Adipocyte (in vitro differentiated cells): ENCODE measurements at regions not wholly inside any gene's neighbourhood (a gene's known extent, or its start where the extent isn't known, plus 50 kb on each side); places are given as distances from the start of the nearest gene placed in this dataset.

ENCODE experiments used
- DNase-seq: peaks from one replicate; pipeline ENCODE4 v3.0.0-alpha.2; 2015; ENCODE audit warnings: low read depth
- H3K27me3 ChIP-seq: replicated peaks from 2 replicates; pipeline ENCODE4 v1.7.0; 2013; ENCODE audit warnings: mild to moderate bottlenecking, low read length, moderate library complexity; ENCODE audit not compliant: control insufficient read depth, insufficient read depth
- H3K36me3 ChIP-seq: 2 replicates; pipeline ENCODE4 v1.7.0; 2013; ENCODE audit warnings: low read length, mild to moderate bottlenecking, moderate library complexity; ENCODE audit not compliant: control insufficient read depth, insufficient read depth, severe bottlenecking
- H3K4me1 ChIP-seq: 2 replicates; pipeline ENCODE4 v1.7.0; 2013; ENCODE audit warnings: mild to moderate bottlenecking, low read length, moderate library complexity; ENCODE audit not compliant: control insufficient read depth, insufficient read depth
- H3K4me3 ChIP-seq: 2 replicates; pipeline ENCODE4 v1.7.0; 2013; ENCODE audit warnings: mild to moderate bottlenecking, low read length, moderate library complexity
- H3K9ac ChIP-seq: 2 replicates; pipeline ENCODE4 v1.7.0; 2013; ENCODE audit warnings: mild to moderate bottlenecking, low read length, moderate library complexity
- H3K9me3 ChIP-seq: 2 replicates; pipeline ENCODE4 v1.7.0; 2013; ENCODE audit warnings: mild to moderate bottlenecking, low read length, moderate library complexity; ENCODE audit not compliant: control insufficient read depth

DNA sequence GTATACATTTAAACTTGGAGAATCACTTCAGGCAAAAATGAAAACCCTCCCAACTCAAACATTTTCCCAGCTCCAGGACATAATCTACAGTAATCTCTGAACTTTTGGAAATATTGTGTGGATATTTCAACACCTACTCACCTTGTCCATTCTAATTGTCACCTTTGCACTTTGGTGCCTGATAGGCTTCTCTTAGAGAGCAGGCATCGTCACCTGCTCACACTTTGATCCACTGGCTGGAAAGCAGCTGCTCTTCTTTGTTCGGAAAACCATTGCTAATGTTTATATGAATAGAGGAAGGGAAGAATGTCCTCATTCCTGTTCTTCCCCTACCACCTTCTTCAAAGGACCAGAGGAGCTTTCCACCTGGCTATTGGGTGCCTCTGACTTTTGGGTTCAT, 411.2 kb downstream of the FGF9 start:
- H3K9me3 ChIP-seq = no peaks in the 10 kb centered on the region
- H3K9ac ChIP-seq = no peak overlapping the region
- peaks cover 4% of the 10 kb centered on the region for H3K27me3 ChIP-seq
- DNase-seq = no peak
- H3K4me1 ChIP-seq = peaks cover 10% of the 10 kb centered on the region
- H3K36me3 ChIP-seq = no peaks in the 10 kb centered on the region
- H3K4me3 ChIP-seq = no peak overlapping the region

DNA sequence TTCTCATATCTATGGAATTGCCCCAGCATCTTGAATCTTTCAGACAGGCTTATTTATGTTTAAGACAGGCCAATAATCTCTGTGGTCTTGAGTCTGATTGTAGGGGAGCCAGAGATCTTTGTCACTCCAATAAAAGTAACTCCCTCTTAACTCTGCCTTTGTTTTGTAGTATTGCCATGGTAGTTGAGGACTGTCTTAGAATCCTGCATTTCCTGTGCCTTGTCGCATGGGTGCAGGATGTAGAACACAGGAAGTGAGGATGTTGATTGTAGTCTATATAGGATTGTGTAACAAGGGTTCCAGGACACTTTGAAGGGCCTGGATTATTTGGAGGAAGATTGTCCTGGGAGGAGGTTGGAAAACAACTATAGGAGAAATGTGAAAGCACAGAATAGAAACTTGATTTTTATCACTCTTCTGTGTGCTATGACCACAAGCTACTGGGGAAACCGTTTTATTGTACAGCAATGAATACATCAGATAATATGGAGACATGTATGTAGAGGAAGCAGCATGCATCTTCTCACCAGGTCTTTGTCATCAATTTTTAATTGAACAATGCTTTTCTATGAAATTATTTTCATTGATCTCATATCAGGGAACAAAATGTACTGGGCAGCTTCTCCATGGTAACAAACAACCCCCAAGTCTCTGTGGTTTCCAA, 411.7 kb downstream of the FGF9 start:
- H3K36me3 ChIP-seq = no peaks in the 10 kb centered on the region
- no peak overlapping the region for H3K4me3 ChIP-seq
- no peak for DNase-seq
- peaks cover 15% of the 10 kb centered on the region for H3K4me1 ChIP-seq
- peaks cover 4% of the 10 kb centered on the region for H3K27me3 ChIP-seq
- H3K9ac ChIP-seq = no peak overlapping the region
- no peaks in the 10 kb centered on the region for H3K9me3 ChIP-seq

DNA sequence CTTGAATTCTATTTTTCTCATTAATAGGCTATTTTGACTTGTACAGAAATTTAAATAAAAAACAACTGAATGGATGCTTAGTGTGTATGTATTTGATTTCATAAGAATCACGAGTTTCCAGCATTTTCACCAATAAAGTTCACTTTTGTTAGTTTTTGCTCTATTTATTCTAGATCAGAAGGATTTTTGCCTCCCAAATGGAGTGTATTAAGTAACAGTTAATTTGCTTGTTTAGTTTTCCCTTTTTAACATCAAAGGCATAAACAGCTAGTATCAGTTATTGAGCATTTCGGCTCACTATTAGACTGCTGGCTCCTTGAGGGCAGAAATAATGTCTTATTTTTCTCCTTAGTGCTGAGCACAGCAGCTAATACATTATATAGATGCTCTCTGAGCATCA, 414.1 kb downstream of the FGF9 start:
- no peak overlapping the region for H3K9ac ChIP-seq
- H3K27me3 ChIP-seq = peaks cover 4% of the 10 kb centered on the region
- no peak for DNase-seq
- no peak overlapping the region for H3K4me3 ChIP-seq
- H3K4me1 ChIP-seq = peaks cover 15% of the 10 kb centered on the region
- no peaks in the 10 kb centered on the region for H3K9me3 ChIP-seq
- H3K36me3 ChIP-seq = no peaks in the 10 kb centered on the region

DNA sequence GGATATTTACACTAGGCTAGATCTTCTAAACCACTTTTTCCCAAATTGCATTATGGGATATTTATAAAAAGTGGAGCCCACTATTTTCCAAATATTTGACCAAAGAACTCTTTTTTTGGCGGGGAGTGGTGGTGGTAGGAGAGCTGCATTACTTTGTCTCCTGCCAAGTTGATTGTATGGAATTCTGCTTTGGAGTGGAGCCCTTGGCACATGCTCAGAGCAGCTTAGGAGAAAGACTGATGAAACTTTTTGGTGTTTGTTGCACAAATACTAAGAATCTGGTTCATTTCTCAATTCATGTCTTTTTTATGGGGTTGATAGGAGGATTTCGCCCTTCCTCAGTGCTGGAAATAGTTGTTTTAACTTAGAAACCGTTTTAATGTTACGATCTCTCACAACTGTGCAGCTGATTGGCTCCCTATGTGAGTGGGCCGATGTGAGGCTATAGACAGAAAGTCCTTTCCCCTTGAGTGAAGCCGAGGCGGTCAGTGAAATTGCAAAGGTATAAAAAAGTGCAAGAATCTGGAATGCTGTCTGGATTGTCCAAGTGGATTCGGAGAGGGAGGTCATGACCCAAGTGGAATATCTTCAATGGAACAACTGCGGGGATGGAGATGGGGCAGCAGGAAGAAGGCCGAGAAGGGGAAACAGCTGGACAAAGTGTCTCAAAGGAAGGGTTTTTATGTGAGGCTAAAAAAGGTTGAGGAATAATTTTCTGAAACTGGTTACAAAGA, 415.9 kb downstream of the FGF9 start:
- no peak for DNase-seq
- Histone ChIP-seq H3K9me3 (no peaks in the 10 kb centered on the region), H3K9ac (peak overlapping the region; percentile 31), H3K4me3 (no peak overlapping the region), H3K27me3 (peaks cover 4% of the 10 kb centered on the region), H3K4me1 (peaks cover 20% of the 10 kb centered on the region), H3K36me3 (no peaks in the 10 kb centered on the region)

DNA sequence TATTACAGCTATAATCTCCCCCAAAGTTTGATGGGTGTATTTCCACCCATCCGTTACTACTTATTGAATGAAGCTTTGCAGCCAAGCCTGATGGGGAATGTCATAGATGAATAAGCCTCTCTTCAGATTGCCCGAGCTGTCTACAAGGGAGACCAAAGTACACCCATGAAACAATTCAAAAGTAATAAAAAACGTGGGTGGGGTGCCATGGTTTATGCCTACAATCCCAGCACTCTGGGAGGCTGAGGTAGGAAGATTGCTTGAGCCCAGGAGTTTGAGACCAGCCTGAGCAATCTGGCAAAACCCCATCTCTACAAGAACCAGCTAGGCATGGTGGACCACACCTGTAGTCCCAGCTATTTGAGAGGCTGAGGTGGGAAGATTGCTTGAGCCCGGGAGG, 419.2 kb downstream of the FGF9 start:
- H3K4me1 ChIP-seq = peaks cover 26% of the 10 kb centered on the region
- H3K9me3 ChIP-seq = no peaks in the 10 kb centered on the region
- no peak overlapping the region for H3K9ac ChIP-seq
- H3K36me3 ChIP-seq = no peaks in the 10 kb centered on the region
- H3K4me3 ChIP-seq = no peak overlapping the region
- H3K27me3 ChIP-seq = no peaks in the 10 kb centered on the region
- no peak for DNase-seq

DNA sequence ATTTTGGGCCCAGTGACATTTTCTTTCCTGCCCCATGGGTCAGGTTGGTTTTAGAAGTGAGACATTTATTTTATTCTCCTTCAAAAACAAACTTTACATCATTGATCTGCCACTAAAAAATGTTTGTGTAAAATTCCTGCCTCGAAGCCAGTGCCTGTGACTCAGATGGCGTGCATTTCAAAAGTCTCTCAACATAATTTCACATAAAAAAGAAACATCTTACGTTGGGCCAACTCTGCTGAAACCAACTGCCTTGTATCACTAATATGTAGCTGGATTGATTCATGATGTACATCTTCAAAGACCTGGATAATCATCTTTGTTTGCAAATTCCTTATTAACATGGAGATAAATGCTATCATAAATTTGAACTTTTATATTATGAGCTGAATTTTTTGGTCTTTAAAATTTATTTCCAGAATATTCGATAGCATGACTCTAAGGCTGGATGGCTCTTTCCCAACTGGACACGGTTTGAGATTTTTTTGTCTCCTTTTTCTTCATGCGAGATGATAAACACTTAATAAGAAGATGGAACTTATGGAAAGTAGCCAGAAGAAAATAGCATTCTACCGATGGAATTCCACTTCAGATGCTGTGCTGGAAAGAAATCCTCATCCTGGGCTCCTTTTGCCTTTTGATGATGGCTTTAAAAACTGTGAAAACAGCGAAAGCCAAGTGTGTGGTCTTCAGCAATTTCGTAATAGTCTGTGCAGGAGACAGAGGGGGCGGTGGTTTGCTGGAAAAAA, 420.5 kb downstream of the FGF9 start:
- H3K9ac ChIP-seq = no peak overlapping the region
- H3K4me1 ChIP-seq = peaks cover 22% of the 10 kb centered on the region
- H3K36me3 ChIP-seq = no peaks in the 10 kb centered on the region
- DNase-seq = no peak
- no peaks in the 10 kb centered on the region for H3K9me3 ChIP-seq
- H3K4me3 ChIP-seq = no peak overlapping the region
- no peaks in the 10 kb centered on the region for H3K27me3 ChIP-seq

DNA sequence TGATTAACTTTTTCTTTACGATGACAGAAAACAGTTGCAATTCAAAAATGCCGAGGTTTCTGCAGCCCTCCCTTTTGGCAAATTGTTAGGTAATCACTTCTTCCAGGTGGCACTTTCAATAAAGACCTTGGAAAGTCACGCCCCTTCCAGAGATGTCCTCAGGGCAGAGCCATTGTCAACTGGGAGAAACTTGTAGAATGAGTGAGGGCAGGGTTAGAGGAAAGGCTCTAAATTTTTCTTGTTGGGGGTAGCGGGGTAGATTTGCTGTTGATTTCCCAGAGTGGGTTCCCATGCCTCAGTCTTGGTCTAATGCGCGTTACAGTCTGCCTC, 421.1 kb downstream of the FGF9 start:
- Histone ChIP-seq H3K9me3 (no peaks in the 10 kb centered on the region), H3K27me3 (no peaks in the 10 kb centered on the region), H3K9ac (no peak overlapping the region), H3K36me3 (no peaks in the 10 kb centered on the region), H3K4me3 (no peak overlapping the region), H3K4me1 (peaks cover 17% of the 10 kb centered on the region)
- DNase-seq = no peak

DNA sequence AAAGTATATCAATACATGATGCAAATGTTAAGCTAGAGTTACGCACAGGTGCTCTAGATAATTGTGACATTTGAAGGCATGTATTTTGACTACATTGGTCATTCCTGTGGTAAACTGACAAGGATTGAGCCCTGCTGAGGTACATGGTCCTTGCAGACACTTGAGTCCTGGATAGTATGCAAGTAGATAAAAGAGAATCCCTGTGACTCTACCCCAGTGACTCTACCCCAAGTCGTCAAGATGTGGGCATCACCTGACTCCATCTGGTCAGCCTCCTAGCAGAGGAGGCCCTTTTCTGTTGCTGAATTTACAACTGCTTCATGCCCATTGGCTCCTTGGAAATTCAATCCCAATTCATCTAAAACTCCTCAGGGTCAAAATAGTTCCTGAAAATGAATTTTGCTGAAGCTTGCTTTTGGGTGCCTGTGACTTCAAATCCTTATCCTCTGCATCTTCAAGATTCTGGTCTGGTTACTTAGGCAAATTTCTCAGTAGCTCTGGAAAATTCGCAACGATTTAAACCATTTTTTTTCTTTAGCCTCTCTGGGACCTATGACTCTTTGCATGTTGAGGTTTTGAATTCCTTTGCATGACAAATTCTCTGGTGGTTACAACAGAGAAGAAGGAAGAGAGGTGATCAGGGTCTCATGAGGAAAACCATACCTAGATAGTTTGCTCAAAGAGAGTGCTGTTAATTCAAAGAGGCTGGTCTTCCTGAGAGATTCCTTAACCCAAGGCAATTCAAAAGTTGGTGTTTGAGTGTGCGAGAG, 422.1 kb downstream of the FGF9 start:
- Histone ChIP-seq H3K36me3 (no peaks in the 10 kb centered on the region), H3K9ac (no peak overlapping the region), H3K27me3 (no peaks in the 10 kb centered on the region), H3K4me1 (peaks cover 10% of the 10 kb centered on the region), H3K4me3 (no peak overlapping the region), H3K9me3 (no peaks in the 10 kb centered on the region)
- no peak for DNase-seq

DNA sequence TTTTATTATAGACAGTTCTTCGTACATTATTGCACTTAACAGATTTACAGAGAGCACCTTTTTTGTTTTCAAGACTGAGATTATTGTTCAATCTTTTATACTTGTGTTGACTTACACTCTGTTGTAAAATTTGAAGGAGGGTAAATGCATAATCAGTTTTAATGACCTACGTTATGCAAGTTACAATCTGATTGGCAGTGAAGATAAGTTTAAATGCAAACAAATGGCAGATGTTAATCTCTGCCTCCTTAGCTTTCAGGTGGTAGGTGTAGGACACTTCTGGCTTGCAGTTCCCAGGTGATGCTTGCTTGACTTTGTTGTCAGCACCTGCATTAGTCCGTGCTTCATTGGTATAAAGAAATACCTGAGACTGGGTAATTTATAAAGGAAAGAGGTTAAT, 424.9 kb downstream of the FGF9 start:
- no peak for DNase-seq
- Histone ChIP-seq H3K27me3 (no peaks in the 10 kb centered on the region), H3K9me3 (no peaks in the 10 kb centered on the region), H3K9ac (no peak overlapping the region), H3K36me3 (no peaks in the 10 kb centered on the region), H3K4me1 (peaks cover 10% of the 10 kb centered on the region), H3K4me3 (no peak overlapping the region)

DNA sequence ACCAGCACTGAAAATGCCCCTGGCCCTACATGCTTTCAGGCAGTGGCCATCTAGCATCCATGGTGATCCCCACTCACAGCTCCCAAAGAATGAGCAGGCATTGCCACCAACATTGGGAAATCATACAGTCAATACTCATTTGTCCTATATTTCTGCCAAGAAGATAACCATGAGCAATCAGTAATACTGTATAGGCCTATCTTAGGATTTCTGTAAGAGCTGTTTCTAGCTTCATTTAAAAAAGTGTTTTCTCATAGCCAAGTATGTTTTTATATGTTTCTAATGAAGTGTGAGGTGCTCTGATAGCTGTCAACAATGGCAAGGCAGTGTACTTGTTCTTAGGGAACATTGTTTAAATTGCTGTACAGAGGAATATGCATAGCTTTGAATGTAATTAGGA, 428.7 kb downstream of the FGF9 start:
- Histone ChIP-seq H3K4me3 (no peak overlapping the region), H3K9me3 (no peaks in the 10 kb centered on the region), H3K27me3 (no peaks in the 10 kb centered on the region), H3K4me1 (no peaks in the 10 kb centered on the region), H3K9ac (no peak overlapping the region), H3K36me3 (no peaks in the 10 kb centered on the region)
- no peak for DNase-seq

DNA sequence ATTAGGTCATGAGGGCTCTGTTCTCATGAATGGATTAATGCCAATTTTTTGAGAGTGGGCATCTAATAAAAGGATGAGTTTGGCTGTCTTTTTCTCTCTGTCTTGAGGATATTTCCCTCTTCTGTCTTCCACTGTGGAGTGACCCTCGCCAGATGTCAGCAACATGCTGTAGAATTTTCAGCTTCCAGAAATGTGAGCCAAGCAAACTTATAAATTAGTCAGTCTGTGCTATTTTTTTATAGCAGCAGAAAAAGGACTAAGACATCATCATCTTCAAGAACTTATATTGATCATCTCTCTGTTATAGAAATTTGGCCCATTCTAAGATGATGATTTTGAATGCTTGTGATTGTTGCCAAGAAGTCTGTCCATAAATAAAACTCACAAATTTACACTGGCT, 431.4 kb downstream of the FGF9 start:
- H3K9me3 ChIP-seq = no peaks in the 10 kb centered on the region
- H3K27me3 ChIP-seq = no peaks in the 10 kb centered on the region
- no peaks in the 10 kb centered on the region for H3K4me1 ChIP-seq
- H3K36me3 ChIP-seq = no peaks in the 10 kb centered on the region
- no peak overlapping the region for H3K4me3 ChIP-seq
- no peak overlapping the region for H3K9ac ChIP-seq
- DNase-seq = no peak
